NOMO-1 treated with dmso at 0.1 percent for 144 hours (cell line): ENCODE measurements at regions not wholly inside any gene's neighbourhood (a gene's known extent, or its start where the extent isn't known, plus 50 kb on each side); places are given as distances from the start of the nearest gene placed in this dataset.
"Not testable (repeated sequence)": the region's sequence is repeated elsewhere in the genome, so short reads cannot be mapped to it uniquely, and the experiment has no call there.

Experiments used
- DNase-seq: peaks from one replicate; lab custom pipeline; 2025; ENCODE audit not compliant: unreplicated experiment; lab: John Stamatoyannopoulos, UW

DNA sequence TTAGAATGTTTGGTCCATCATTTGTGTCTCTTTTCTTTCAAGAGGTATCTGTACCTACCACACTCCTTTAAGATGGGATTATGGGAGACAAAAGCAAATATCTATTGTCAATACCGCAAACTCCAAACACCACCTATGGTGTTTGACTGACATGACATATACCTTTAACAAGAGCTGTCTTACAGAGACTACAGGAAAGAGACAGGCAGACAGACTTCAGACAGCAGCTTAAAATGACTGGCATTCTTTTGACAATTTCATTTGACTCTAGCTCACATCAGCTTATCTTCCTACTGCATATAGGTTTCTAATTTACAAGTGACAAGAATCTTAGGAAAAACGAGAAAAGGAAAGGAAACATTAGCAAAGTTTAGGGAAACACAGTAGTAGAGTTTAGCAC is 256.0 kb upstream of the TFAP2D start:
- DNase-seq, result no peak

- no peak for DNase-seq
These were observed 251.6 kb upstream of the TFAP2D start for GRCh38 chr6:50461696-50462095.

- no peak for DNase-seq
These were observed 249.4 kb upstream of the TFAP2D start for GRCh38 chr6:50463931-50464330.

- no peak for DNase-seq
These were observed 245.4 kb upstream of the TFAP2D start for GRCh38 chr6:50467931-50468330.

DNA sequence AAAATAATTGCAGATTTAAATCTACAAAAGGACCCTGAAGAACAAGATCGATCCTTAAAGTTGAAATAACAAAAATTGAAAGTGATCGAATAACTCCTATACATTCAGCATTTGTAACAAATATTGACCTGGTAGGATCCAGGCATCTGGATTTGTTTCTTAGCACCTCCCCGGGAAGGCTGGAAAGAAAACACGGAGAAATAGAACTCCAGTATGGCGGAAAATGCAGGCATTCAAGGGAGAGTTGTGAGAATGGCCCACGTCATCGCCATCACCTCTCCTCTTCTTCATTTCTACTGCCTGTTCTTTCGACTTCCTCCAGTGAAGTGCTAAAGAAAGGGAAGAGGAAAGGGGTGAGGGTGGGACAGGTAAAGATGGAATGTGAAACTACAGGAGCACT is 242.3 kb upstream of the TFAP2D start:
- no peak for DNase-seq

DNA sequence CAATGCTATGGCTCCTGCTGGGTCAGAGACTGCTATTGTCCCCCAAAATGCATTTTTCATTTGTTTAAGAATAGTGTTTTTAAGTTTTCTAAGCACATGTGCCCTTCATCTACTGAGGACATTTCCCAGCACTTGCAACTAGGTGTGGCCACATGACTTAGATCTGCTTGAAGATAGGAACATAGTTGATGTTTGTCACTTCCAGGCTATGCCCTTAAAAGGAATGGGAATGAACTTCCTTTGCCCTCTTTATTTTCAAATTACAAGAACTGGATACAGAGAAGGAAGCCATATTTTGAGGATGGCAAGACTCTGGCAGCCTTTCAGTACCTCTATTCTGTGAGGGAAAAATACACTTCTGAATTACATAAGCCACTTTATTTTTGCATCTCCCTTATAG is 203.0 kb upstream of the TFAP2D start:
- DNase-seq, result no peak

DNA sequence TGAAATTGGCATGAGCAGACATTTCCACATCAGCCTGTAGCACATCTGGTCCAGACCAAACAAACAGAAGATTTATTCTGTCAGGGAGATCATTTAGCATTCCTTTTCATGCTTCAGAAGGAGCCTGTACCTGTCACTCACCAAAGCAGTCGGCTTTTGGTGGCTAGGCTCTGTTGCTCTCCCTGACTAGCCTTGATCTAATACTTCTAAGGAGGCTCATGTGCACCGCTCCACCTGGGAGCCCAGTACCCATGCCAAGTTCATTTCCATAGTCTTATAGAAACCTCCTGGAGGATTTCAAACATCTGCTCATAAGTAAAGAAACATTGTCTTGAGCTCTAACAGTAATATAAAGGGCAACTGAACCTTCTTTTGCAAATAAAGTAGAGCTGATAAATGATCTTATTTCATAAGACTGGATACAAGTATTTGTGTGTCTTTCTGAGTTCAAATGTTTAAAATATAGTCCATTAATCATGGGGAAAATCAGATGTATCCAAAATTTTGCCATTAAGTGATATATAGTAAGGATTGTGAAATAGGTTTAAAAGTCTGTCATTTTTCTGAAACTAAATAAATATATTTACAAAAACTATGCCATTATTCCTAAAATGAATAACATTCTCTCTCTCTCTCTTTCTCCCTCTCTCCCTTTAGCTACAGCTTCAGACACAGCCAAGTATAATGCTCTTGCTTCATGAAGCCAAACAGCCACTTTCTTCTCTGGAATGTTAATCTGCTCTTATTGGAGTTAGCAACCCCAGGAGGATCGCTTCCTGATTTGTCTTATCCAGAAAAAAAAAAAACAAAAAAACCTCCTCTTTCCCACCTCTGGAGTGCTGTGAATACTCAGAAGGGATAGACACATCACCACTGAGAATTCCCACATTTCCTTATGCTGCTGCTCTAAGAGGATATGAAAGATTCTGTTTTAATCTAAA is 192.7 kb upstream of the TFAP2D start:
- no peak for DNase-seq

- DNase-seq, result no peak
These were observed 189.0 kb upstream of the TFAP2D start for GRCh38 chr6:50524341-50524740.

DNA sequence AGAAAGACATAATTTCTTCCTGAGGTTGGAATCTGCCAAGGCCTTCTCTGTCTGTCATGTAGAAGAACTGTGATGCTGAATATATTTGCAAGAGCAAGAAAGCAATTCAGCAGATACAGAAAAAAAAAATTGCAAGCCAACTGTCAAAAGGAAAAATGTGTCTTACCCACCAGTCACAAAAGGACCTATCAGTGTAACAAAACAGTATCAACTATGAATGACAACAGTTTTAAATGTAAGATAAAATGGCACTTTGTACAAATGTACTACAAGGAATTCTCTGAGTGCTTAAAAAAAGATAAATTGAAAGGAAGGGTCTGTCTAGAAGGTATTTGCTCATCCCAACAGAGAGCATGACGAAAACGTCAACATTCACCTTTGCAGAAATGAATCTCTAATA is 185.3 kb upstream of the TFAP2D start:
- DNase-seq, result no peak

GRCh38 chr6:50539447-50539846 is 173.9 kb upstream of the TFAP2D start:
- DNase-seq, result no peak

DNA sequence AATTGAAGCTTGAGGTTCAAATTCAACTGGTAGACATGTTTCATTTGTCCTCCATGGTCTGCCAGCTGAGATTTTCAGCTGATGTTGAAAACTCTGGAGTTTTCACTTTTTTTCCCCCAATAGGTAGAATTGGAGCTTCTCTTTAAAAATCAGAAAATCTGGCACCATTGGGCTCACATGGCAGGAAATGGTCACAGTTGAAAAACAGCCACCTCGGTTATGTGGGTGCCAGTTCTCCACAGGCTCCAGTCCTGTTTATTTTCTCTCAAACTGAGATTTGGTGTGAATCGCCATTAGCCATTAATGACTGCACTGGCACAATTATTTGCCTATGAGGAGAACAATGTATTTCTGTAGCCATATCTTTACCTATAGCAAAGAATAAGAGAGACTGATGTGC is 171.4 kb upstream of the TFAP2D start:
- no peak for DNase-seq

DNA sequence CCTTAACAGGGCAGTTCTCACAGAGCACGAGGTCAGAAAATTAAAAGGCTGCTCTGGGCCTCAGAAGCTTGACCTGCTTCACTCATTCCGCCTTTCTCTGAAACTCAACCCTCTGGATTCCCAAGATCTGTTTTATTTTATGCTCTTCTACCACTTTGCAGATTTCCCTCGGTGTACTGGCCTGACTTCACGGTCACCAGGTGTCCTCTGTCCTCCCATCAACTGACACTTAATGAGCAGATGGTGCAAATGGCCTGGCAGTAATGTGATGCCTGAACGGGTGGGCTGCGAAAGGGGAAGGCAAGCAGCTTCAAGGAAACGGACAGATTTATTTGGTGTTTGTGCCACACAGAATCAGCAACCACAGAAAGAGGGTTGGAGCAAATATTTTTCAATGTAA is 169.7 kb upstream of the TFAP2D start:
- DNase-seq, result no peak

DNA sequence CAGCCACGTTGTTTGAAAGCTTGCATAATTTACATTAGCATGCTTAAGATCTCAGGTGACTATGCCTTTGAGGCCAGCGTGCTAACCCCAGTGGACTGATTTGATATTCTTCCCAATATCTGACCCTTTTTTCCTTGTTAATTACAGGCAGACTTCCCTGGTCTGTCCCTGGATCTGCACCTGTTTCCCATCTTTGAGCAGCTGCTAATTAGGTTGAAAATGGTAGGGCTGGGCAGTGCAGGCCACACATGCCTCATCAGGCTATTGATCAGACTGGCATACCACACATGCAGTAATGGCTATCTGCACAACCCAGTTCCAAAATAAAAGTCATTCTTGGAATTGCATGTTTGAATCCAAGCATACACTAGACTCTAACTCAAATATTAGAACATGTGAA is 164.3 kb upstream of the TFAP2D start:
- DNase-seq, result no peak

GRCh38 chr6:50549475-50549874 is 163.9 kb upstream of the TFAP2D start:
- no peak for DNase-seq

DNA sequence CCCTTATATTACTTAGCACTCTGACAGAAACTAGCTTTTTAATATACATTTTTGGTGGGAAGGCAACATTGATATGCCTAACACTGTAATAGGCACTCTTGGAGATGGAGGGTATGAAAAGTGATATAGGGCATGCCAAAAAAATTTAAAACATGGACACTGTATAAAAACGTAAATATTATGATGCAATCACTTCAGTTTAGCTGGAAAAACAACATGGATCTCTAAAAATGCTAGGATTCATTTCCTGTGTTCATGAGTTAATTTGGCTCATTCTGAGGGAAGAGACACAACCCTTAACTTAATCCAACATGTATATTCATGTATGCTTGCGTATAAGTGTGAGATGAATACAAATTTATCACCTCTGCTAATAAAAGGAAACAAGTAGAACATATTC is 157.3 kb upstream of the TFAP2D start:
- no peak for DNase-seq

DNA sequence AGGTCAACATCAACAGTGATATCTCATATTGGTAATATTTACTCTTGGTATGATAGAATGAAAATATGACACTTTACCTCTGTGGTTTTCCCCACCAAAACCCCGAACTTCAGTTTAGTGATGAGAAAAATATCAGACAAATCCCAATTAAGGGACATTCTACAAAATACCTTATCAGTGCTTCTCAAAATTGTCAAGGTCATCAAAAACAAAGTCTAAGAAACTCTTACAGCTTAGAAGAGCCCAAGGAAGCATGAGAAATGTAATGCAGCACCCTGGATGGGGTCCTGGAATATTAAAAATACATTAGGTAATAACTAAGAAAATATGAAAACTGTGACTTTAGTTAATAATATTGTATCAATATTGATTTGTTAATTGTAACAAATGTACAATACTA is 148.3 kb upstream of the TFAP2D start:
- no peak for DNase-seq

DNA sequence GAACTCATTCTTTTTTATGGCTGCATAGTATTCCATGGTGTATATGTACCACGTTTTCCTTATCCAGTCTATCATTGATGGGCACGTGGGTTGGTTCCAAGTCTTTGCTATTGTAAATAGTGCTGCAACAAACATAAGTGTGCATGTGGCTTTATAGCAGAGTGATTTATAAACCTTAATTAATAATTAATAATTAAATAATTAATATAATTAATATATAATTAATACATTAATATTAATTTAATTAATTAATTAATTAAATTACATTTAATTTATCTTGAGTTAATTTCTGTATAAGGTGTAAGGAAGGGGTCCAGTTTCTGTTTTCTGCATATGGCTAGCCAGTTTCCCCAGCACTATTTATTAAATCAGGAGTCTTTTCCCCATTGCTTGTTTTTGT is 142.1 kb upstream of the TFAP2D start:
- DNase-seq, result not testable (repeated sequence)

- DNase-seq, result no peak
These were observed 127.6 kb upstream of the TFAP2D start for GRCh38 chr6:50585441-50586330.

- DNase-seq, result no peak
These were observed 127.0 kb upstream of the TFAP2D start for GRCh38 chr6:50586331-50586675.

DNA sequence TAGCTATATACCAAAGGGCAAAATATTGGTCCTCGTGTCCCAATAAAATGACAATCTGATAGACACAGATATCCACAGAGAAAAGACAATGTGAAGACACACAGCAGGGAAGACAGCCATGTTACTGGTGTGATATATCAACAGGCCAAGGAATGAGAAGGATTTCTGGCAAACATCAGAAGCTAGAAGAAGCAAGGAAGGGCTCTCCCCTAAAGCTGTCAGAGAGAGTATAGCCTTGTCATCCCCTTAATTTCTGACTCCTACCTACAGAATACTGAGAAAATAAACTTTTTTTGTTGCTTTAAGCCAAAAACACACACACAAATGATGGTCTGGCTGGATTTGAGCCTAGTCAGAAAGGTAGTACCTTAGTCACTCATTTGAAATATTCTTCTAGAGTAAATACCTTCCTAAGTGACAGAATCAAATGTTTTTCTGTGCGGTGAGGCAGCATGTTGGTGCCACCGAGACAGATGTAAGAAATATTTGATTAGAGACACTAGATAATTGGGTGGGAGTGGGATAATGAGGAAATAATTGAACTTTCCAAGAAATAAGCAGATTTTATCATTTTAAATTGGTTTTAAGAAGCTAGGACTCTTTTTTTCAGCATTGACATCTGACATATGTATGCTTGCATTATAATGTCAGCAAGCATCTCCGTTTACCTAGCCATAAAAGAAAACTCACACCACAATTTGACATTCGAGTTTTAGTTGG is 123.4 kb upstream of the TFAP2D start:
- DNase-seq, result no peak

GRCh38 chr6:50591135-50591534 is 122.2 kb upstream of the TFAP2D start:
- no peak for DNase-seq

DNA sequence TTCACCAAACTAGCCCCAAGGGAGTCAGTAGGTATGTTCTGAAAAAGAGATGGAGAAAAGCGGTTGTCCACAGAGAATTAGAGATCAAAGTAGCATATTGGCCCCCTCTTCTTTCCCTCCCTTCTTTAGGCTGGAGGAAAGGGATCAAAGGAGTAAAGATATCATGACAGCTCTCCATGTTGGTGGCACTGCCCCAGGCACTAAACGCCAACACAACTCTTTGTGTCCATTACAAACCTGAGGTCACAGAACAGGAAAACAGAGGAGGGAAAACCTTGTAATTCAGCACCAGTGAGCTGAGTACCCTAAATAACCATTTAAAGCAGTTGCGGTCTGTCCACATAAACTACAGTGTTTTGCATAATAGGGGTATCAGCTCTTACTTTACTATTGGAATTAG is 113.0 kb upstream of the TFAP2D start:
- DNase-seq, result no peak
